Ishikawa (cell line): ENCODE measurements at regions not wholly inside any gene's neighbourhood (a gene's known extent, or its start where the extent isn't known, plus 50 kb on each side); places are given as distances from the start of the nearest gene placed in this dataset.
A peak's percentile ranks its signal among the peaks of the same experiment; 100 is the strongest.

ENCODE experiments used
- CEBPB ChIP-seq: IDR thresholded peaks from 2 replicates; pipeline ENCODE4 v1.6.1; 2012
- CREB1 ChIP-seq: IDR thresholded peaks from 2 replicates; pipeline ENCODE4 v1.6.1; 2012; ENCODE audit warnings: low read depth
- EGR1 ChIP-seq: IDR thresholded peaks from 2 replicates; pipeline ENCODE4 v1.6.1; 2012
- EP300 ChIP-seq: IDR thresholded peaks from 2 replicates; pipeline ENCODE4 v1.6.1; 2012; ENCODE audit warnings: borderline replicate concordance
- FOXM1 ChIP-seq: IDR thresholded peaks from 2 replicates; pipeline ENCODE4 v1.6.1; 2012; ENCODE audit warnings: low read depth, borderline replicate concordance
- NFIC ChIP-seq: IDR thresholded peaks from 2 replicates; pipeline ENCODE4 v1.6.1; 2012
- RAD21 ChIP-seq: IDR thresholded peaks from 2 replicates; pipeline ENCODE4 v1.6.1; 2012; ENCODE audit warnings: low read depth
- TAF1 ChIP-seq: IDR thresholded peaks from 2 replicates; pipeline ENCODE4 v1.6.1; 2012; ENCODE audit warnings: low read depth, mild to moderate bottlenecking
- TCF12 ChIP-seq: IDR thresholded peaks from 2 replicates; pipeline ENCODE4 v1.6.1; 2012; ENCODE audit warnings: low read depth
- TEAD4 ChIP-seq: IDR thresholded peaks from 2 replicates; pipeline ENCODE4 v1.6.1; 2012
- USF1 ChIP-seq: IDR thresholded peaks from 2 replicates; pipeline ENCODE4 v1.6.1; 2012
- YY1 ChIP-seq: IDR thresholded peaks from 2 replicates; pipeline ENCODE4 v1.6.1; 2012; ENCODE audit warnings: low read depth
- ZBTB7A ChIP-seq: IDR thresholded peaks from 2 replicates; pipeline ENCODE4 v1.6.1; 2012; ENCODE audit warnings: low read depth
- TF ChIP-seq, protein P1 (sequence below): IDR thresholded peaks from 2 replicates; pipeline ENCODE4 v1.6.1; 2012; ENCODE audit warnings: low read depth, mild to moderate bottlenecking
- TF ChIP-seq, protein P2 (sequence below): IDR thresholded peaks from 2 replicates; pipeline ENCODE4 v1.6.1; 2012

GRCh38 chr7:46767071-46767470 lies 814.8 kb downstream of the TNS3 start:
- TF ChIP-seq, protein P1, sequence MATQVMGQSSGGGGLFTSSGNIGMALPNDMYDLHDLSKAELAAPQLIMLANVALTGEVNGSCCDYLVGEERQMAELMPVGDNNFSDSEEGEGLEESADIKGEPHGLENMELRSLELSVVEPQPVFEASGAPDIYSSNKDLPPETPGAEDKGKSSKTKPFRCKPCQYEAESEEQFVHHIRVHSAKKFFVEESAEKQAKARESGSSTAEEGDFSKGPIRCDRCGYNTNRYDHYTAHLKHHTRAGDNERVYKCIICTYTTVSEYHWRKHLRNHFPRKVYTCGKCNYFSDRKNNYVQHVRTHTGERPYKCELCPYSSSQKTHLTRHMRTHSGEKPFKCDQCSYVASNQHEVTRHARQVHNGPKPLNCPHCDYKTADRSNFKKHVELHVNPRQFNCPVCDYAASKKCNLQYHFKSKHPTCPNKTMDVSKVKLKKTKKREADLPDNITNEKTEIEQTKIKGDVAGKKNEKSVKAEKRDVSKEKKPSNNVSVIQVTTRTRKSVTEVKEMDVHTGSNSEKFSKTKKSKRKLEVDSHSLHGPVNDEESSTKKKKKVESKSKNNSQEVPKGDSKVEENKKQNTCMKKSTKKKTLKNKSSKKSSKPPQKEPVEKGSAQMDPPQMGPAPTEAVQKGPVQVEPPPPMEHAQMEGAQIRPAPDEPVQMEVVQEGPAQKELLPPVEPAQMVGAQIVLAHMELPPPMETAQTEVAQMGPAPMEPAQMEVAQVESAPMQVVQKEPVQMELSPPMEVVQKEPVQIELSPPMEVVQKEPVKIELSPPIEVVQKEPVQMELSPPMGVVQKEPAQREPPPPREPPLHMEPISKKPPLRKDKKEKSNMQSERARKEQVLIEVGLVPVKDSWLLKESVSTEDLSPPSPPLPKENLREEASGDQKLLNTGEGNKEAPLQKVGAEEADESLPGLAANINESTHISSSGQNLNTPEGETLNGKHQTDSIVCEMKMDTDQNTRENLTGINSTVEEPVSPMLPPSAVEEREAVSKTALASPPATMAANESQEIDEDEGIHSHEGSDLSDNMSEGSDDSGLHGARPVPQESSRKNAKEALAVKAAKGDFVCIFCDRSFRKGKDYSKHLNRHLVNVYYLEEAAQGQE: no peak
- TF ChIP-seq TAF1 (no peak), RAD21 (no peak), TEAD4 (no peak), EP300 (no peak), TCF12 (no peak), NFIC (no peak)
- TF ChIP-seq, protein P2, sequence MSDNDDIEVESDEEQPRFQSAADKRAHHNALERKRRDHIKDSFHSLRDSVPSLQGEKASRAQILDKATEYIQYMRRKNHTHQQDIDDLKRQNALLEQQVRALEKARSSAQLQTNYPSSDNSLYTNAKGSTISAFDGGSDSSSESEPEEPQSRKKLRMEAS: no peak

DNA sequence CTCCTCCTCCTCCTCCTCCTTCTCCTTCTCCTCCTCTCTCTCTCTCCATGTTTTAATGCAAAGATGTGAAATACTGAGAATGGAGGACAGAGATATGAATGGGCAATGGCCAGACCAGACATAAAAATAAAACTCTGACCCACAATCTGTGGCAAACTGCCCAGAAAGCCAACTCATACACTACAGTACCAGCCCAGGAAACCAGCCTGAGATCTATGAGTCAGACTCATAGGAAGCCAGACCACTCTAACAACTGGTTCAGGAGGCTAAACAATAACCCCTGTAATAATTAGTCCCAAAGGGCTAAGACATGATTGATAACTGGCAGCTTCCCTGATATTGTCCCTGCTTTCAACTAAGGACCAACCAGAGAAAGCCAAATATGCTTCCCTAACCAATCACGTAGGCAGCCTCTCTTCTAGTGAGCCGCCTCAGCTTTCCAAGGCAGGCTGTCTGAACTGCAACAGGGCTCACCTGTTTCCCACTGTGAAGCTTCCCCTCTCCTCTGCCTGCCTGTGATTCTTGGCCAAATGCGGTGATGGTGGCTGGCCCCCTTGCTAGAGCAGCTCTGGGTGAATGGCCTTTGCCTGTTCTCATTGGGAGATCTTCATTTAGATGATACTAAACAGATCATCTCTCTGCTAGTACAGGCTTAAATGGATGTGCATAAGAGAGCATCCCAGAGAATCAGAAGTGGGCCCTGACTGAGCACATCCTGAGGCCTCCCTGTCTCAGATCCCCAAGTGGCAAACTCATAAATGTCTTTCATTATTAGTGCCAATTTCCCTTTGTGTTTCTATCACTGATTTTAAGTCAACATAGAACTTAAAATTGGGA lies 817.6 kb downstream of the TNS3 start:
- TF ChIP-seq NFIC (peak; percentile 76), FOXM1 (peak; percentile 10; the same call in 1 of the 2 replicates), TCF12 (peak; percentile 46), TEAD4 (peak; percentile 22; the same call in 1 of the 2 replicates), USF1 (no peak)
- TF ChIP-seq, protein P2: no peak

DNA sequence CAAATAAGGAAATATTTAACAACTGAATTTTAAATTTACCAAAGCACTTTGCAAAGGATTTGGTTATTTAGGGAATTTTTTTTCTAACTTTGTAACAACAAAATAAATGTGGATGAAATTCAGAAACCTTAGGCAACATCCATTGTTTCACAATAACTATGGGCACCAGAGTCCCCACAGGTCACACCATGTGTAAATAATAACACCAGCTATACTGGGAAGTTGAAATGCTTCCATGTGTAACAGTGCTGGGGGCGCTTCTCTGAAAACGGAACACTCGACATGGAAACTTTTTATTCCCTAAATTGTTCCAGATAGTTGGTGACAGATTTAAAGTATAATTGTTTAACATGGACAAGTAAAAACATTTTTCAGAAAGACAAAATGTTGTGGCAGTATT lies 818.6 kb downstream of the TNS3 start:
- TF ChIP-seq YY1 (no peak), ZBTB7A (no peak), CREB1 (no peak), RAD21 (no peak), TAF1 (no peak), EGR1 (no peak), CEBPB (no peak), NFIC (no peak), TEAD4 (no peak), FOXM1 (no peak), USF1 (no peak), TCF12 (no peak), EP300 (no peak)
- TF ChIP-seq, protein P1: no peak
- TF ChIP-seq, protein P2: no peak

DNA sequence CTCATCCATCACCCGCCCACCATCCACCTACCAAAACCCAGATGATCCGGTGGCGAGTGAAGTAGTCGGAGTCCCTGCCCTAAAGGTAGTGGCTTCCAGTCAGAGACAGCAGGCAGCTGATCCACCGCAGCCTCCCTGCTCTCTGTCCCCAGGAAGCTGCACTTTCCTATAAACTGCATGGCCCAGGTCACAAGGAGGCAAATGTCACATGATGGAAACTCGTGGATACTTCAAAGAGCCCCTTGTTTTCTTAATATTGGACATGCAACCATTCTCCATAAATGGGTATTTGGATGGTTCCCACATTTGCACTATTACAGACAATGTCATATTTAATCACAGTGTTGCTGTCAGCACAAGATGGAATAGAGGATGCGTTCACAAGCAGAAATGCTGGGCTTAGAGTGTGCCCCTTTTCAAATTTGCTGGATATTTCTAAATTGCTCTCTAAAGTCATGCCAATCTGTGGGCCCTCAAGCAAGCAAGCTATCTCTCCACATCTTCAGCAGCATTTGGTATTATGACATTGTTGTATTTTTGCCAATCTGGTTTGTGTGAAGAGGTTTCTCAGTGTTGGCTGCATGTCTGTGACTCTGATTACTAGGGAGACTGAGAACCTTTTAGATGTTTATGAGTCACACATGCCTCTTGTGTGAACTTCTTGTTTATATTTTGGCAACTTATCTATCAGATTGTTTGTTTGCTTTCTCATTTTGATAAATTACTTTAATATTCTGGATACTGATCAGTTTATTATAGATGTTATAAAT lies 822.0 kb downstream of the TNS3 start:
- TF ChIP-seq, protein P1: no peak
